A549 (cell line): ENCODE measurements at regions not wholly inside any gene's neighbourhood (a gene's known extent, or its start where the extent isn't known, plus 50 kb on each side); places are given as distances from the start of the nearest gene placed in this dataset.

ENCODE experiments used
- POLR2A ChIP-seq: IDR thresholded peaks from 2 replicates; pipeline ENCODE4 v1.6.1; 2012; ENCODE audit warnings: mild to moderate bottlenecking, low read length
- TF ChIP-seq, protein P1 (sequence below): fragments of >200 bp; sonication (Bioruptor Twin); formaldehyde crosslinking; IDR thresholded peaks from 3 replicates; pipeline ENCODE4 v1.5.1; 2016

DNA sequence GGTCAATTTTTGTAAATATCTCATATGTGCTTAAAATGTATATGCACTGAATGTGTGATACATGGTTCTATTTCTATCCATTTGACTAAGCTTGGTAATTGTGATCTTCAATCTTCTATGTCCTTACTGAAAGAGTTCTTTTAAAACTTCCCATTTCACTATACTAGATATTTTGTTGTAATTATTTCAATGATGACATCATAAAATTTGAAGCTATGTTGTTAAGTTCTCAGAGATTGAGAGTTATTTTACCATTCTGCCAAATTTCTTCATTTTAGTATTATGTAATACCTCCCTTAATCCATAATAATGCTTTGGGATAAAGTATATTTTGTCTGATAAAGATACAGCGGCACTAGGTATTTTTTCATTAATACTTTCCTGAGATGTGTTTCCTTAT is 1307.3 kb downstream of the RPA4 start:
- TF ChIP-seq POLR2A, result no peak
- TF ChIP-seq, protein P1, sequence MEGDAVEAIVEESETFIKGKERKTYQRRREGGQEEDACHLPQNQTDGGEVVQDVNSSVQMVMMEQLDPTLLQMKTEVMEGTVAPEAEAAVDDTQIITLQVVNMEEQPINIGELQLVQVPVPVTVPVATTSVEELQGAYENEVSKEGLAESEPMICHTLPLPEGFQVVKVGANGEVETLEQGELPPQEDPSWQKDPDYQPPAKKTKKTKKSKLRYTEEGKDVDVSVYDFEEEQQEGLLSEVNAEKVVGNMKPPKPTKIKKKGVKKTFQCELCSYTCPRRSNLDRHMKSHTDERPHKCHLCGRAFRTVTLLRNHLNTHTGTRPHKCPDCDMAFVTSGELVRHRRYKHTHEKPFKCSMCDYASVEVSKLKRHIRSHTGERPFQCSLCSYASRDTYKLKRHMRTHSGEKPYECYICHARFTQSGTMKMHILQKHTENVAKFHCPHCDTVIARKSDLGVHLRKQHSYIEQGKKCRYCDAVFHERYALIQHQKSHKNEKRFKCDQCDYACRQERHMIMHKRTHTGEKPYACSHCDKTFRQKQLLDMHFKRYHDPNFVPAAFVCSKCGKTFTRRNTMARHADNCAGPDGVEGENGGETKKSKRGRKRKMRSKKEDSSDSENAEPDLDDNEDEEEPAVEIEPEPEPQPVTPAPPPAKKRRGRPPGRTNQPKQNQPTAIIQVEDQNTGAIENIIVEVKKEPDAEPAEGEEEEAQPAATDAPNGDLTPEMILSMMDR, result no peak
